GM12891 (cell line): ENCODE measurements at regions not wholly inside any gene's neighbourhood (a gene's known extent, or its start where the extent isn't known, plus 50 kb on each side); places are given as distances from the start of the nearest gene placed in this dataset.
"Not testable (repeated sequence)": the region's sequence is repeated elsewhere in the genome, so short reads cannot be mapped to it uniquely, and the experiment has no call there.

Source experiments
- PAX5 ChIP-seq: IDR thresholded peaks from 2 replicates; pipeline ENCODE4 v1.6.1; 2011; ENCODE audit warnings: low read length, moderate library complexity, mild to moderate bottlenecking; ENCODE audit not compliant: insufficient read depth, severe bottlenecking
- POLR2A ChIP-seq: IDR thresholded peaks from 2 replicates; pipeline ENCODE4 v1.6.1; 2011; ENCODE audit warnings: low read depth, low read length, control low read depth
- POLR2AphosphoS5 ChIP-seq: IDR thresholded peaks from 2 replicates; pipeline ENCODE4 v1.6.1; 2011; ENCODE audit warnings: low read depth, low read length, control low read depth
- POU2F2 ChIP-seq: IDR thresholded peaks from 2 replicates; pipeline ENCODE4 v1.6.1; 2011; ENCODE audit warnings: low read depth, mild to moderate bottlenecking, control low read depth, low read length, moderate library complexity
- TAF1 ChIP-seq: IDR thresholded peaks from 2 replicates; pipeline ENCODE4 v1.6.1; 2011; ENCODE audit warnings: low read depth, low read length, control low read depth

GRCh38 chr1:121054928-121055327, 129.2 kb downstream of the FAM72B start:
- TF ChIP-seq POLR2A, TAF1, POLR2AphosphoS5, POU2F2, PAX5: not testable (repeated sequence)
